ENCODE measurements at regions not wholly inside any gene's neighbourhood (a gene's known extent, or its start where the extent isn't known, plus 50 kb on each side); places are given as distances from the start of the nearest gene placed in this dataset.

- H2BK5ac ChIP-seq (ENCODE audit: low read depth, low read length) = no peak overlapping the region
- H3K4me3 ChIP-seq (ENCODE audit: extremely low read depth in 1 of 4, insufficient read depth in 2 of 4, low read depth in 3 of 4, low read length in 4 of 4) = no peak overlapping the region
- H3K4me1 ChIP-seq (replicated peaks in 1 of 4; ENCODE audit: control insufficient read depth in 3 of 4, insufficient read depth in 4 of 4, low read length in 3 of 4) = no peaks in the 10 kb centered on the region
- no peaks in the 10 kb centered on the region for H3K27me3 ChIP-seq (replicated peaks in 1 of 4; ENCODE audit: control insufficient read depth in 3 of 4, extremely low read depth in 1 of 4, insufficient read depth in 3 of 4, low read length in 3 of 4)
- H3K9ac ChIP-seq (replicated peaks in 1 of 4; ENCODE audit: extremely low read depth in 1 of 4, low read depth in 3 of 4, low read length in 3 of 4) = no peak overlapping the region
- no peak overlapping the region for H2AFZ ChIP-seq (ENCODE audit: low read length)
- H2BK20ac ChIP-seq (ENCODE audit: low read length) = no peak overlapping the region
- no peak overlapping the region for H4K91ac ChIP-seq (replicated peaks; ENCODE audit: insufficient read length, low read length)
- POLR2A ChIA-PET (ENCODE audit: partially characterized antibody) = no interaction called here
- H3K27ac ChIP-seq (ENCODE audit: low read depth, low read length) = no peak overlapping the region
- TF ChIP-seq SRF (IDR thresholded peaks at IDR 0.05; ENCODE audit: low read depth, low read length) (no peak), EZH2 (IDR thresholded peaks at IDR 0.05; ENCODE audit: low read depth, low read length, severe bottlenecking) (no peak), JUND (IDR thresholded peaks at IDR 0.05; ENCODE audit: low read length) (no peak), CBX5 (IDR thresholded peaks at IDR 0.05; ENCODE audit: low read depth, low read length) (no peak), BRCA1 (IDR thresholded peaks at IDR 0.05; ENCODE audit: low read depth, low read length) (no peak), TBP (IDR thresholded peaks at IDR 0.05; ENCODE audit: low read depth, low read length) (no peak), ZNF274 (IDR thresholded peaks at IDR 0.05; ENCODE audit: borderline replicate concordance, extremely low read depth, low read length) (no peak), GABPA (IDR thresholded peaks at IDR 0.05; ENCODE audit: borderline replicate concordance, insufficient read depth, low read length) (no peak), KDM5A (IDR thresholded peaks at IDR 0.05; ENCODE audit: low read length) (no peak)
- no peaks in the 10 kb centered on the region for H3K79me1 ChIP-seq (ENCODE audit: low read depth, low read length)
- H2BK15ac ChIP-seq (ENCODE audit: low read length) = no peak overlapping the region
- H3K23me2 ChIP-seq (ENCODE audit: low read depth, low read length) = no peaks in the 10 kb centered on the region
- H4K5ac ChIP-seq (ENCODE audit: insufficient read length, low read depth, low read length) = no peak overlapping the region
- no peaks in the 10 kb centered on the region for H3K9me3 ChIP-seq (ENCODE audit: insufficient read depth in 2 of 2, low read depth in 1 of 2, low read length in 1 of 2)
- DNase-seq (ENCODE audit: low read depth in 1 of 2, low spot score in 2 of 2) (no peak), FAIRE-seq (no peak)
- H3K4me2 ChIP-seq (ENCODE audit: insufficient read depth in 1 of 2, low read depth in 2 of 2, low read length in 2 of 2) = no peak overlapping the region
- no peak overlapping the region for H3K4ac ChIP-seq (replicated peaks; ENCODE audit: insufficient read length, low read depth, low read length)
- H2AK5ac ChIP-seq (ENCODE audit: low read depth, low read length) = no peak overlapping the region
- H2BK12ac ChIP-seq (ENCODE audit: low read depth, low read length) = no peak overlapping the region
- H4K20me1 ChIP-seq (replicated peaks in 1 of 2; ENCODE audit: control insufficient read depth in 1 of 2, insufficient read depth in 2 of 2, low read length in 2 of 2) = no peaks in the 10 kb centered on the region
- H3K56ac ChIP-seq (replicated peaks; ENCODE audit: insufficient read length, low read depth, low read length) = no peak overlapping the region
- H3K23ac ChIP-seq (ENCODE audit: insufficient read length) = no peak overlapping the region
- no peaks in the 10 kb centered on the region for H3K79me2 ChIP-seq (ENCODE audit: control insufficient read depth in 1 of 2, insufficient read depth in 2 of 2, low read length in 2 of 2)
- no peak overlapping the region for H3K18ac ChIP-seq (ENCODE audit: extremely low read depth, low read length)
- no peak overlapping the region for H2BK120ac ChIP-seq (replicated peaks; ENCODE audit: low read depth, low read length)
- no peaks in the 10 kb centered on the region for H3K36me3 ChIP-seq (ENCODE audit: control insufficient read depth in 2 of 4, insufficient read depth in 4 of 4, low read length in 3 of 4)
- no peak overlapping the region for H4K8ac ChIP-seq (ENCODE audit: extremely low read depth, insufficient read depth, low read length)
- no peak overlapping the region for H3K14ac ChIP-seq (ENCODE audit: insufficient read length)
- 89% methylated on average over 2 of the region's 2 CpGs; no CpG with 5 or more reads in 1 of the 2 experiments for WGBS, 2 experiments (ENCODE audit: extremely low coverage in 1 of 2, insufficient coverage in 1 of 2, insufficient read length in 1 of 2, insufficient replicate concordance in 2 of 2, low coverage in 1 of 2, low lambda C conversion rate in 2 of 2, missing lambda C conversion rate in 1 of 2)
- CTCF ChIA-PET (ENCODE audit: partially characterized antibody) = interaction anchor here (0.7 kb wide), 1 partner anchor 190 kb away, joined by 3 read pairs; no protein-coding TSS in a partner anchor
Observed at GRCh38 chr7:52727632-52728031, 307.8 kb upstream of the POM121L12 start.

Data from H1 (cell line).